ENCODE measurements at regions not wholly inside any gene's neighbourhood (a gene's known extent, or its start where the extent isn't known, plus 50 kb on each side); places are given as distances from the start of the nearest gene placed in this dataset.
"Not testable (repeated sequence)": the region's sequence is repeated elsewhere in the genome, so short reads cannot be mapped to it uniquely, and the experiment has no call there.

DNA sequence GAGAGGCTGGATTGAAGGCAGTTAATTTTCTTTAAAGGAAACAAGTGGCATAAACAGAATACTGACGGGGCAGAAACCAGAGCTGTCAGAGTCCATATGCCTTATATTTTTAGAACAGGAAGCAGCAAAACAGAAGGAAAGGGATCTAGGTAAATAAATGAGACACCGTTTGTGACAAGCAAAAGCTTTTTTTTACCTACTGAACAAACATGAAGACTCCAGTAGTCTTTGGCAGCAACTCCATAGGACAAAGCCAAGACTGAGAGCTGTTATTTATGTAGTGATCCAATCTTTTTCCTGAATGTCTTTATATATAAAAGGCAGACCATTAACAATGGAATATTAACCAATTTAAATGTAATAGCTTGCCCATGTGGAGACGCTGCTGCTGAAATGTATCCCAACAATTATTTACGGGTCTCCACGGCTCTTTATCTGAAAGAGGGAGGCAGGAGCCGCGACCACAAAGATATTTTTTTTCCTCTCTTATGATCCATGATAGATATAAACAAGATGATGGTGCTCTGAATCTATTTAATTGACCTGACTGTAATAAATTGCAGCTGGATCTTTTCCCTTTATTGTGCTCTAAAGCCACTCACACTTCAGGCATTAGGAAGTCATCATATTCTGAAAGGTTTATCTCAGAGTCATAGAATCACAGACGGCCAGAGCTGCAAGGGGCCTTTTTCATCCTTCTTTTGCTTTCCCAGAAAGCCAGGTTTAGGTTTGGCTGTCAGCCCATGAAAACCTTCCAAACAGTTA lies 687.8 kb downstream of the EFNB2 start:
- TF ChIP-seq CTCF (IDR thresholded peaks at IDR 0.05): no peak
- no peak for ATAC-seq (ENCODE audit: low FRiP score)
- DNase-seq (ENCODE audit: low spot score): no peak

GRCh38 chr13:105846923-105847322 lies 688.5 kb downstream of the EFNB2 start:
- DNase-seq (ENCODE audit: low spot score) (no peak), ATAC-seq (ENCODE audit: low FRiP score) (no peak)
- TF ChIP-seq CTCF (IDR thresholded peaks at IDR 0.05): no peak

DNA sequence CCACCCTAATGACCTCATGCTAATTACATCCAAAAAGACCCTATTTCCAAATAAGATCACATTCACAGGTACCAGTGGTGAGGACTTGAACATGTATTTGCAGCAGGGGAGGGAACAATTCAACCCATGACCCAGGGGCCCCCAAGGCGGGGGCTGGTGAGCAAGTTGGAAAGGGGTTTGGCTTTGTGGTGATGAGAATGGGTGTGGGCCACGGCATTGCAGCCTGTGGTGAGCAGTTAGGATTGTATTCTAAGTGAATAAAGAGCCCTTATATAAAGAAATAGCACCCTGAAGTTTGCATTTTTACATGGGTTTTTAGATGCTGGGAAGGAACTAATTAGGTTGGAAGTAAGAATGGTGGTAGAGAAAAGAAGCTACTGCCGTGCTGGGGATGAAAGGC lies 694.2 kb downstream of the EFNB2 start:
- no peak for ATAC-seq (ENCODE audit: low FRiP score)
- DNase-seq (ENCODE audit: low spot score): no peak
- TF ChIP-seq CTCF (IDR thresholded peaks at IDR 0.05): no peak

- no peak for ATAC-seq (ENCODE audit: low FRiP score)
- TF ChIP-seq CTCF (IDR thresholded peaks at IDR 0.05): no peak
- DNase-seq (ENCODE audit: low spot score): no peak
Measured at GRCh38 chr13:105838231-105838630, 697.2 kb downstream of the EFNB2 start.

GRCh38 chr13:105837295-105837694 lies 698.2 kb downstream of the EFNB2 start:
- ATAC-seq (ENCODE audit: low FRiP score); DNase-seq (ENCODE audit: low spot score): not testable (repeated sequence)

DNA sequence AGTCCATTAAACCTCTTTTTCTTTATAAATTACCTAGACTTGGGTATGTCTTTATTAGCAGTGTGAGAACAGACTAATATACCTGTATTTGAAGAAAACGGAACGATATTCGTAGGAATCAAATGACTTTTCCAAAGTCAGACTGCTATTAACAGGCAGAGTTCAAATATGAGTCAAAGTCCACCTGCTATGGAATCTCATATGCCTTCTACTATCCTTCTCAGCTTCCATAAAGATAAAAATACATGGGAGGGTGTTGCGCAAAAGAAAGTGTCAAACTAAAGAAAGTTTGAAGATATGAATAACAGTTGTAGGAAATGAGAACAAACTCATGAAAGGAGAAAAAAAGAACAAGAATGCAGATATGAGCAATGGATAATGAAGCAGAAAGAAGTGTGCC lies 704.6 kb downstream of the EFNB2 start:
- ATAC-seq (ENCODE audit: low FRiP score) (no peak), DNase-seq (ENCODE audit: low spot score) (no peak)
- no peak for TF ChIP-seq CTCF (IDR thresholded peaks at IDR 0.05)

DNA sequence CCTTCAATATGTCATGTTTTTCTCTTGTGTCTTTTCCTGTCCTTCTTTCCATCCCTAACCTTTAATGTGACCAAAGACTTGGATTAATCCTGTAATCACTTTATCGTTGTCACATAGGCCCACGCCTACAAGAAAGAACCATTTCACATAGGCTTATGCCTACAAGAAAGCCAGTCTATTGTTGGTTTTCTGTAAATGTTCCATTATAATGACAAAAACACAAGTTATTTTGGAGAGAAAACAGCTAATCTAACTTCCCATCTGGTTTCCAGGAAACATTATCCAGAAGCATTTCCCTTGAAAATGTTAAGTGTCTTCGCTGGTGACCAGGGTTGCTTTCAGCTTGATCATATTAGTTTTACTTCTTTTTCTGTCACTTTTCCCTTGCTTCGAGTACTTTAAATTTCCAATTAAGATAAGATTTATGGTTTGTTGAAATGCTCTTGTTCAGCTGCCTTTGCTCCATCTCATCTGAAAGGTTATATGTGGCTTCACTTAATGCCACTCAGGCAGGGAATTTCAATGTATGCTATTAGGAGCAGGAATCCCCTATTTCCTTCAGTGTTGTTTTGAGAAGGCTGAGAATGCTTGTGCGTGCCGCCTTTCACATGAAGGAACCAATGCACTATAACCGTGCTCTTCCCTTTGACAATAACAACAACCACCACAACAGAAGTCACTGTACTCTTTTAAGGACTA lies 708.2 kb downstream of the EFNB2 start:
- DNase-seq (ENCODE audit: low spot score): no peak
- no peak for ATAC-seq (ENCODE audit: low FRiP score)
- TF ChIP-seq CTCF (IDR thresholded peaks at IDR 0.05): no peak

All from omental fat pad (tissue), 3 donors.